ENCODE measurements at regions not wholly inside any gene's neighbourhood (a gene's known extent, or its start where the extent isn't known, plus 50 kb on each side); places are given as distances from the start of the nearest gene placed in this dataset.

GRCh38 chr2:163834841-163835240 is 99.0 kb upstream of the FIGN start:
- TF ChIP-seq CTCF (IDR thresholded peaks at IDR 0.05), result no peak
- TF ChIP-seq POLR2A (IDR thresholded peaks at IDR 0.05), result no peak
